GM12878 (cell line): ENCODE measurements at regions not wholly inside any gene's neighbourhood (a gene's known extent, or its start where the extent isn't known, plus 50 kb on each side); places are given as distances from the start of the nearest gene placed in this dataset.

Source experiments
- ATAC-seq: fragments of 200-7000 bp; cut with Tn5 transposase; 3 replicates; pipeline ENCODE4 v1.9.1; 2020; ENCODE audit warnings: mild to moderate bottlenecking, moderate library complexity
- BruUV-seq: library from RNA; stranded (reverse); fragments of 400-500 nt; replicated peaks from 2 replicates; lab custom pipeline; 2021; lab: Mats Ljungman, UMichigan
- CTCF ChIA-PET: fragments of 300-600 bp; sonication (Branson Sonifier 250); formaldehyde crosslinking; extraction: SDS; loops from one replicate; lab custom pipeline; 2021; ENCODE audit warnings: inconsistent platforms; lab: Yijun Ruan, JAX
- POLR2A ChIA-PET: fragments of 350-600 bp; formaldehyde crosslinking; extraction: SDS; loops from one replicate; lab custom pipeline; 2021; ENCODE audit warnings: inconsistent platforms; lab: Charles Lee
- RAD21 ChIA-PET: fragments of 300-600 bp; sonication (Branson Sonifier 250); formaldehyde crosslinking; loops from one replicate; lab custom pipeline; 2023; ENCODE audit warnings: antibody characterized with exemption; ENCODE audit not compliant: unreplicated experiment; lab: Charles Lee
- SMC1A ChIA-PET: fragments of 300-600 bp; sonication (Branson Sonifier 250); formaldehyde crosslinking; loops from one replicate; lab custom pipeline; 2023; ENCODE audit not compliant: unreplicated experiment, uncharacterized antibody; lab: Charles Lee
- DNase-seq: peaks from one replicate; pipeline ENCODE4 v3.0.0-alpha.2; 2011; ENCODE audit warnings: low read depth, low spot score
- FAIRE-seq: peaks from 3 replicates; lab custom pipeline; 2011; peaks lifted over from hg19 to GRCh38; lab: Jason Lieb, UNC
- H2AFZ ChIP-seq: 2 replicates; pipeline ENCODE4 v1.6.0; 2011; ENCODE audit warnings: low read depth, low read length, control low read depth; ENCODE audit not compliant: control insufficient read depth
- H3K27ac ChIP-seq: 2 replicates; pipeline ENCODE4 v1.5.1; 2011; ENCODE audit warnings: control low read depth; ENCODE audit not compliant: control insufficient read depth, insufficient read depth
- H3K27me3 ChIP-seq, 2 experiments: replicated peaks in 1 of 2; 2 replicates each; pipeline versions ENCODE4 v1.6.0 to v1.6.1; 2011; ENCODE audit warnings: low read length in 1 of 2; ENCODE audit not compliant: control insufficient read depth in 2 of 2, insufficient read depth in 2 of 2
- H3K36me3 ChIP-seq, 2 experiments: 2 replicates each; pipeline ENCODE4 v1.5.1; 2011; ENCODE audit warnings: low read length in 1 of 2; ENCODE audit not compliant: control insufficient read depth in 2 of 2, insufficient read depth in 2 of 2
- H3K4me1 ChIP-seq: 2 replicates; pipeline ENCODE4 v1.6.1; 2011; ENCODE audit warnings: mild to moderate bottlenecking, low read length, moderate library complexity, mixed read lengths; ENCODE audit not compliant: control insufficient read depth, insufficient read depth
- H3K4me2 ChIP-seq: 2 replicates; pipeline ENCODE4 v1.6.0; 2011; ENCODE audit warnings: control low read depth; ENCODE audit not compliant: control insufficient read depth, insufficient read depth
- H3K4me3 ChIP-seq: fragments of 200-600 bp; sonication (generic); 2 replicates; pipeline ENCODE4 v1.5.1; 2016
- H3K79me2 ChIP-seq: 2 replicates; pipeline ENCODE4 v1.6.0; 2011; ENCODE audit warnings: low read length; ENCODE audit not compliant: control insufficient read depth, insufficient read depth
- H3K9ac ChIP-seq: 2 replicates; pipeline ENCODE4 v1.8.0; 2011; ENCODE audit warnings: low read length, control low read depth, mixed read lengths; ENCODE audit not compliant: control insufficient read depth, insufficient read depth
- H3K9me3 ChIP-seq: replicated peaks from 3 replicates; pipeline ENCODE4 v1.5.1; 2011; ENCODE audit warnings: mild to moderate bottlenecking, low read length; ENCODE audit not compliant: control insufficient read depth, insufficient read depth
- H4K20me1 ChIP-seq: 2 replicates; pipeline ENCODE4 v1.6.0; 2011; ENCODE audit not compliant: control insufficient read depth, insufficient read depth
- BHLHE40 ChIP-seq, 2 experiments: fragments of 450-650 bp in 1 of 2; IDR thresholded peaks; 2 replicates each; pipeline ENCODE4 v1.6.1; 2011 to 2017; ENCODE audit warnings: low read depth in 2 of 2, borderline replicate concordance in 1 of 2, improper control_type of control experiment in 1 of 2, low read length in 1 of 2, mild to moderate bottlenecking in 1 of 2
- BMI1 ChIP-seq: fragments of 450-650 bp; IDR thresholded peaks from 2 replicates; pipeline ENCODE4 v1.6.1; 2016; ENCODE audit warnings: mild to moderate bottlenecking, moderate library complexity, borderline replicate concordance
- CBFB ChIP-seq: IDR thresholded peaks from 2 replicates; pipeline ENCODE4 v1.6.1; 2016; ENCODE audit warnings: antibody characterized with exemption, low read depth
- CHD1 ChIP-seq: IDR thresholded peaks from 2 replicates; pipeline ENCODE4 v1.6.1; 2012; ENCODE audit warnings: low read depth, low read length, improper control_type of control experiment
- KLF5 ChIP-seq: fragments of 450-650 bp; IDR thresholded peaks from 2 replicates; pipeline ENCODE4 v1.6.1; 2014; ENCODE audit warnings: mild to moderate bottlenecking; ENCODE audit not compliant: partially characterized antibody
- LARP7 ChIP-seq: fragments of 450-650 bp; IDR thresholded peaks from 2 replicates; pipeline ENCODE4 v1.6.1; 2017; ENCODE audit warnings: mild to moderate bottlenecking
- PAX5 ChIP-seq: IDR thresholded peaks from 2 replicates; pipeline ENCODE4 v1.6.1; 2011; ENCODE audit warnings: low read depth, low read length, borderline replicate concordance
- RELA ChIP-seq: fragments of 450-650 bp; IDR thresholded peaks from 2 replicates; pipeline ENCODE4 v1.8.0; 2014; ENCODE audit warnings: borderline replicate concordance; ENCODE audit not compliant: partially characterized antibody
- SMC3 ChIP-seq: IDR thresholded peaks from 2 replicates; pipeline ENCODE4 v1.6.1; 2011; ENCODE audit warnings: low read length, improper control_type of control experiment, borderline replicate concordance
- SP1 ChIP-seq: IDR thresholded peaks from one replicate; pipeline ENCODE4 v1.6.1; 2011; ENCODE audit warnings: low read depth, low read length
- YY1 ChIP-seq: IDR thresholded peaks from 2 replicates; pipeline ENCODE4 v1.6.1; 2011; ENCODE audit warnings: low read depth, mild to moderate bottlenecking, low read length
- ZNF24 ChIP-seq: fragments of 450-650 bp; IDR thresholded peaks from 2 replicates; pipeline ENCODE4 v1.6.1; 2017; ENCODE audit warnings: antibody characterized with exemption, mild to moderate bottlenecking
- WGBS: methylation state at CpG from one replicate; pipeline ENCODE4 v1.1.6; 2016; ENCODE audit warnings: low lambda C conversion rate; ENCODE audit not compliant: insufficient replicate concordance, insufficient coverage; ENCODE audit errors: missing lambda C conversion rate; 5-methylcytosine and 5-hydroxymethylcytosine counted together
- in situ Hi-C: fragments of 300-500 bp; cut with MboI; formaldehyde crosslinking; loops from 9 replicates; pipeline ENCODE4 v1.14.3; 2018; ENCODE audit warnings: mixed read lengths
- intact Hi-C: fragments of 100-400 bp; cut with micrococcal nuclease; formaldehyde crosslinking; loops from one replicate; pipeline ENCODE4 v1.14.2; 2022; ENCODE audit not compliant: unreplicated experiment
- TF ChIP-seq, protein P1 (sequence below): IDR thresholded peaks from 2 replicates; pipeline ENCODE4 v1.6.1; 2011; ENCODE audit warnings: borderline replicate concordance, low read depth, mild to moderate bottlenecking, moderate library complexity, mixed read lengths, low read length; ENCODE audit not compliant: insufficient read depth; ENCODE audit errors: extremely low read length
- TF ChIP-seq, protein P2 (sequence below): IDR thresholded peaks from 2 replicates; pipeline ENCODE4 v1.6.1; 2011; ENCODE audit warnings: low read depth, low read length, improper control_type of control experiment, borderline replicate concordance
- TF ChIP-seq, protein P3 (sequence below): fragments of 450-650 bp; IDR thresholded peaks from 2 replicates; pipeline ENCODE4 v1.6.1; 2016; ENCODE audit warnings: mild to moderate bottlenecking, moderate library complexity, borderline replicate concordance

DNA sequence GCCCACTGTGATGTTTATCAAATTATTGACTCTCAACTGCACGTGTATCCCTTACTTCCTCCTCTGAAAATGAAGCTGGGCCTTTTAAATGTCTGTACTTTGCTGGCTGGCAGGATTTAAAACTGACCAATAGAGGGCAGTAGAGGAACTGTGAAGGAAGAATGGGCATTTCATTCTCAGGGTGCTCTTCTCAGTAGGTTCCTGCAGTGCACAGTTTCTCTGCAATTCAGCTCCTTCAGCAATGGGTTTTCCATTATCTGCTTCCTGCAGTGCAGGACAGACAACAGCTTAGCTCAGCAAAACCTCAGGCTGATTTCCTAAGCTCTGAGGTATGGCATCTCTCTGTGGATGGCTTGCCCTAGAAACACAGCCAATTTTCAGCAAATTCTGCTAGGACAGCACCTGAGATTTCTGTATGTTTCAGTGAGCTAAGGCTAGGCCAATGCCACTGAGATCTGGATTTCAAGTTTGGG lies 298.4 kb upstream of the PRDM9 start:
- ATAC-seq: peak; percentile 97
- BruUV-seq: no TSS peak
- TF ChIP-seq PAX5 (no peak), LARP7 (no peak), BHLHE40 (IDR thresholded peaks at IDR 0.05; ENCODE audit: borderline replicate concordance in 1 of 2, low read depth in 2 of 2, low read length in 1 of 2) (peak; percentile 20 to 66; a peak in 3 of 4 replicates), BMI1 (0 out of 2 replicates have a peak, but pooled peaks have one; percentile 19), YY1 (0 out of 2 replicates have a peak, but pooled peaks have one; percentile 15), RELA (no peak), ZNF24 (no peak), KLF5 (no peak), CBFB (no peak), SP1 (no peak), SMC3 (peak; percentile 49; the same call in 1 of the 2 replicates), CHD1 (no peak)
- TF ChIP-seq, protein P1, sequence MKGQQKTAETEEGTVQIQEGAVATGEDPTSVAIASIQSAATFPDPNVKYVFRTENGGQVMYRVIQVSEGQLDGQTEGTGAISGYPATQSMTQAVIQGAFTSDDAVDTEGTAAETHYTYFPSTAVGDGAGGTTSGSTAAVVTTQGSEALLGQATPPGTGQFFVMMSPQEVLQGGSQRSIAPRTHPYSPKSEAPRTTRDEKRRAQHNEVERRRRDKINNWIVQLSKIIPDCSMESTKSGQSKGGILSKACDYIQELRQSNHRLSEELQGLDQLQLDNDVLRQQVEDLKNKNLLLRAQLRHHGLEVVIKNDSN: no peak
- TF ChIP-seq, protein P2, sequence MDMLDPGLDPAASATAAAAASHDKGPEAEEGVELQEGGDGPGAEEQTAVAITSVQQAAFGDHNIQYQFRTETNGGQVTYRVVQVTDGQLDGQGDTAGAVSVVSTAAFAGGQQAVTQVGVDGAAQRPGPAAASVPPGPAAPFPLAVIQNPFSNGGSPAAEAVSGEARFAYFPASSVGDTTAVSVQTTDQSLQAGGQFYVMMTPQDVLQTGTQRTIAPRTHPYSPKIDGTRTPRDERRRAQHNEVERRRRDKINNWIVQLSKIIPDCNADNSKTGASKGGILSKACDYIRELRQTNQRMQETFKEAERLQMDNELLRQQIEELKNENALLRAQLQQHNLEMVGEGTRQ: no peak
- TF ChIP-seq, protein P3, sequence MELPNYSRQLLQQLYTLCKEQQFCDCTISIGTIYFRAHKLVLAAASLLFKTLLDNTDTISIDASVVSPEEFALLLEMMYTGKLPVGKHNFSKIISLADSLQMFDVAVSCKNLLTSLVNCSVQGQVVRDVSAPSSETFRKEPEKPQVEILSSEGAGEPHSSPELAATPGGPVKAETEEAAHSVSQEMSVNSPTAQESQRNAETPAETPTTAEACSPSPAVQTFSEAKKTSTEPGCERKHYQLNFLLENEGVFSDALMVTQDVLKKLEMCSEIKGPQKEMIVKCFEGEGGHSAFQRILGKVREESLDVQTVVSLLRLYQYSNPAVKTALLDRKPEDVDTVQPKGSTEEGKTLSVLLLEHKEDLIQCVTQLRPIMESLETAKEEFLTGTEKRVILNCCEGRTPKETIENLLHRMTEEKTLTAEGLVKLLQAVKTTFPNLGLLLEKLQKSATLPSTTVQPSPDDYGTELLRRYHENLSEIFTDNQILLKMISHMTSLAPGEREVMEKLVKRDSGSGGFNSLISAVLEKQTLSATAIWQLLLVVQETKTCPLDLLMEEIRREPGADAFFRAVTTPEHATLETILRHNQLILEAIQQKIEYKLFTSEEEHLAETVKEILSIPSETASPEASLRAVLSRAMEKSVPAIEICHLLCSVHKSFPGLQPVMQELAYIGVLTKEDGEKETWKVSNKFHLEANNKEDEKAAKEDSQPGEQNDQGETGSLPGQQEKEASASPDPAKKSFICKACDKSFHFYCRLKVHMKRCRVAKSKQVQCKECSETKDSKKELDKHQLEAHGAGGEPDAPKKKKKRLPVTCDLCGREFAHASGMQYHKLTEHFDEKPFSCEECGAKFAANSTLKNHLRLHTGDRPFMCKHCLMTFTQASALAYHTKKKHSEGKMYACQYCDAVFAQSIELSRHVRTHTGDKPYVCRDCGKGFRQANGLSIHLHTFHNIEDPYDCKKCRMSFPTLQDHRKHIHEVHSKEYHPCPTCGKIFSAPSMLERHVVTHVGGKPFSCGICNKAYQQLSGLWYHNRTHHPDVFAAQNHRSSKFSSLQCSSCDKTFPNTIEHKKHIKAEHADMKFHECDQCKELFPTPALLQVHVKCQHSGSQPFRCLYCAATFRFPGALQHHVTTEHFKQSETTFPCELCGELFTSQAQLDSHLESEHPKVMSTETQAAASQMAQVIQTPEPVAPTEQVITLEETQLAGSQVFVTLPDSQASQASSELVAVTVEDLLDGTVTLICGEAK: no peak

More for the DNA sequence above, 298.4 kb upstream of the PRDM9 start:
- Histone ChIP-seq H3K9me3 (no peaks in the 10 kb centered on the region), H3K79me2 (no peaks in the 10 kb centered on the region), H3K4me1 (no peaks in the 10 kb centered on the region), H3K27ac (no peak overlapping the region), H3K9ac (no peak overlapping the region), H3K36me3 (no peaks in the 10 kb centered on the region), H2AFZ (no peak overlapping the region; the same call in 1 of the 2 replicates), H4K20me1 (no peaks in the 10 kb centered on the region), H3K4me2 (no peak overlapping the region), H3K27me3 (no peaks in the 10 kb centered on the region), H3K4me3 (no peak overlapping the region)
- ChIA-PET RAD21 (interaction anchor here (0.8 to 1.3 kb wide), 2 partner anchors 12 to 68 kb away, joined by 3 read pairs; no protein-coding TSS in a partner anchor), SMC1A (interaction anchor here (0.6 to 1.8 kb wide), 11 partner anchors 12 to 901 kb away, joined by 3 to 4 read pairs (median 3); no protein-coding TSS in a partner anchor), CTCF (interaction anchor here (0.7 to 2.0 kb wide), 23 partner anchors 8 to 604 kb away, joined by 3 to 10 read pairs (median 4); no protein-coding TSS in a partner anchor), POLR2A (interaction anchor here (0.6 kb wide), 1 partner anchor 44 kb away, joined by 6 read pairs; no protein-coding TSS in a partner anchor)
- 0% methylated on average over 1 of the region's 1 CpG for WGBS
- intact Hi-C loops (loop anchor here (5.0 kb wide), 1 partner anchor 603 kb away; no protein-coding TSS in a partner anchor), in situ Hi-C loops (no loop called here)
- DNase-seq: peak; percentile 9
- peak; percentile 89 for FAIRE-seq
